Adipocyte (in vitro differentiated cells): ENCODE measurements at regions not wholly inside any gene's neighbourhood (a gene's known extent, or its start where the extent isn't known, plus 50 kb on each side); places are given as distances from the start of the nearest gene placed in this dataset.

Experiments
- DNase-seq: peaks from one replicate; pipeline ENCODE4 v3.0.0-alpha.2; 2015; ENCODE audit warnings: low read depth
- H3K27me3 ChIP-seq: replicated peaks from 2 replicates; pipeline ENCODE4 v1.7.0; 2013; ENCODE audit warnings: mild to moderate bottlenecking, low read length, moderate library complexity; ENCODE audit not compliant: control insufficient read depth, insufficient read depth
- H3K36me3 ChIP-seq: 2 replicates; pipeline ENCODE4 v1.7.0; 2013; ENCODE audit warnings: low read length, mild to moderate bottlenecking, moderate library complexity; ENCODE audit not compliant: control insufficient read depth, insufficient read depth, severe bottlenecking
- H3K4me1 ChIP-seq: 2 replicates; pipeline ENCODE4 v1.7.0; 2013; ENCODE audit warnings: mild to moderate bottlenecking, low read length, moderate library complexity; ENCODE audit not compliant: control insufficient read depth, insufficient read depth
- H3K4me3 ChIP-seq: 2 replicates; pipeline ENCODE4 v1.7.0; 2013; ENCODE audit warnings: mild to moderate bottlenecking, low read length, moderate library complexity
- H3K9ac ChIP-seq: 2 replicates; pipeline ENCODE4 v1.7.0; 2013; ENCODE audit warnings: mild to moderate bottlenecking, low read length, moderate library complexity
- H3K9me3 ChIP-seq: 2 replicates; pipeline ENCODE4 v1.7.0; 2013; ENCODE audit warnings: mild to moderate bottlenecking, low read length, moderate library complexity; ENCODE audit not compliant: control insufficient read depth

GRCh38 chr5:3237276-3237868, 358.3 kb upstream of the IRX1 start:
- H3K36me3 ChIP-seq, result no peaks in the 10 kb centered on the region
- peaks cover 11% of the 10 kb centered on the region for H3K9me3 ChIP-seq
- H3K4me3 ChIP-seq, result no peak overlapping the region
- no peaks in the 10 kb centered on the region for H3K4me1 ChIP-seq
- H3K9ac ChIP-seq, result no peak overlapping the region
- no peaks in the 10 kb centered on the region for H3K27me3 ChIP-seq
- no peak for DNase-seq

GRCh38 chr5:3234566-3234965, 361.1 kb upstream of the IRX1 start:
- H3K4me3 ChIP-seq, result no peak overlapping the region
- H3K4me1 ChIP-seq, result no peaks in the 10 kb centered on the region
- H3K27me3 ChIP-seq, result no peaks in the 10 kb centered on the region
- H3K9ac ChIP-seq, result no peak overlapping the region
- H3K36me3 ChIP-seq, result no peaks in the 10 kb centered on the region
- peaks cover 4% of the 10 kb centered on the region for H3K9me3 ChIP-seq
- DNase-seq, result no peak

GRCh38 chr5:3230941-3231340, 364.7 kb upstream of the IRX1 start:
- no peak for DNase-seq
- H3K4me3 ChIP-seq, result no peak overlapping the region
- no peaks in the 10 kb centered on the region for H3K9me3 ChIP-seq
- no peaks in the 10 kb centered on the region for H3K27me3 ChIP-seq
- H3K4me1 ChIP-seq, result no peaks in the 10 kb centered on the region
- no peaks in the 10 kb centered on the region for H3K36me3 ChIP-seq
- no peak overlapping the region for H3K9ac ChIP-seq

GRCh38 chr5:3230254-3230653, 365.4 kb upstream of the IRX1 start:
- Histone ChIP-seq H3K4me1 (no peaks in the 10 kb centered on the region), H3K36me3 (no peaks in the 10 kb centered on the region), H3K27me3 (no peaks in the 10 kb centered on the region), H3K9ac (no peak overlapping the region), H3K4me3 (no peak overlapping the region), H3K9me3 (no peaks in the 10 kb centered on the region)
- DNase-seq, result no peak

GRCh38 chr5:3226196-3226920, 369.3 kb upstream of the IRX1 start:
- Histone ChIP-seq H3K9me3 (no peaks in the 10 kb centered on the region), H3K4me3 (no peak overlapping the region), H3K9ac (no peak overlapping the region), H3K36me3 (no peaks in the 10 kb centered on the region), H3K4me1 (no peaks in the 10 kb centered on the region), H3K27me3 (no peaks in the 10 kb centered on the region)
- no peak for DNase-seq

GRCh38 chr5:3225201-3225960, 370.3 kb upstream of the IRX1 start:
- Histone ChIP-seq H3K9me3 (no peaks in the 10 kb centered on the region), H3K36me3 (no peaks in the 10 kb centered on the region), H3K27me3 (no peaks in the 10 kb centered on the region), H3K4me1 (no peaks in the 10 kb centered on the region), H3K9ac (no peak overlapping the region), H3K4me3 (no peak overlapping the region)
- no peak for DNase-seq

- no peak for DNase-seq
These were observed 372.7 kb upstream of the IRX1 start for GRCh38 chr5:3222924-3223323.

GRCh38 chr5:3221432-3221831, 374.2 kb upstream of the IRX1 start:
- no peaks in the 10 kb centered on the region for H3K4me1 ChIP-seq
- no peaks in the 10 kb centered on the region for H3K27me3 ChIP-seq
- H3K4me3 ChIP-seq, result no peak overlapping the region
- no peak for DNase-seq
- H3K9ac ChIP-seq, result no peak overlapping the region
- H3K9me3 ChIP-seq, result no peaks in the 10 kb centered on the region
- H3K36me3 ChIP-seq, result no peaks in the 10 kb centered on the region

More at GRCh38 chr5:3222924-3223323, 372.7 kb upstream of the IRX1 start:
- H3K27me3 ChIP-seq, result no peaks in the 10 kb centered on the region
- H3K9me3 ChIP-seq, result no peaks in the 10 kb centered on the region
- H3K9ac ChIP-seq, result no peak overlapping the region
- no peaks in the 10 kb centered on the region for H3K36me3 ChIP-seq
- H3K4me3 ChIP-seq, result no peak overlapping the region
- no peaks in the 10 kb centered on the region for H3K4me1 ChIP-seq

GRCh38 chr5:3220638-3221288, 374.9 kb upstream of the IRX1 start:
- Histone ChIP-seq H3K36me3 (no peaks in the 10 kb centered on the region), H3K4me3 (no peak overlapping the region), H3K9ac (no peak overlapping the region), H3K4me1 (no peaks in the 10 kb centered on the region), H3K9me3 (no peaks in the 10 kb centered on the region), H3K27me3 (no peaks in the 10 kb centered on the region)
- DNase-seq, result no peak

- Histone ChIP-seq H3K27me3 (no peaks in the 10 kb centered on the region), H3K9ac (no peak overlapping the region), H3K36me3 (no peaks in the 10 kb centered on the region)
These were observed 375.4 kb upstream of the IRX1 start for GRCh38 chr5:3220201-3220600.

More at GRCh38 chr5:3220201-3220600, 375.4 kb upstream of the IRX1 start:
- H3K4me1 ChIP-seq, result no peaks in the 10 kb centered on the region
- no peak for DNase-seq
- H3K4me3 ChIP-seq, result no peak overlapping the region
- H3K9me3 ChIP-seq, result no peaks in the 10 kb centered on the region
